Posterior cingulate gyrus (tissue), 11 donors: ENCODE measurements at regions not wholly inside any gene's neighbourhood (a gene's known extent, or its start where the extent isn't known, plus 50 kb on each side); places are given as distances from the start of the nearest gene placed in this dataset.

Source experiments
- DNase-seq, 10 donors: peaks; one replicate each; pipeline versions ENCODE4 v3.0.0 to v3.0.0-alpha.2; 2020 to 2021; ENCODE audit warnings: mixed read lengths in 3 of 10
- intact Hi-C: fragments of 100-400 bp; cut with DNase I; formaldehyde crosslinking; loops from one replicate; pipeline ENCODE4 v1.15.1; 2023

- DNase-seq: no peak
- intact Hi-C loops: no loop called here
These were observed 1125.3 kb downstream of the LRFN5 start for GRCh38 chr14:42732005-42732404.

GRCh38 chr14:42731480-42731879, 1124.8 kb downstream of the LRFN5 start:
- DNase-seq: no peak
- intact Hi-C loops: no loop called here

- DNase-seq: no peak
- intact Hi-C loops: no loop called here
These were observed 1123.0 kb downstream of the LRFN5 start for GRCh38 chr14:42729681-42730080.

- intact Hi-C loops: no loop called here
- DNase-seq: no peak
These were observed 1112.7 kb downstream of the LRFN5 start for GRCh38 chr14:42719391-42719790.

- intact Hi-C loops: no loop called here
- DNase-seq: no peak
These were observed 1108.6 kb downstream of the LRFN5 start for GRCh38 chr14:42715316-42715715.

GRCh38 chr14:42710071-42710470, 1103.4 kb downstream of the LRFN5 start:
- intact Hi-C loops: no loop called here
- no peak for DNase-seq

- DNase-seq: no peak
- intact Hi-C loops: no loop called here
These were observed 1096.8 kb downstream of the LRFN5 start for GRCh38 chr14:42703501-42703900.

- intact Hi-C loops: no loop called here
- no peak for DNase-seq
These were observed 1080.7 kb downstream of the LRFN5 start for GRCh38 chr14:42687421-42687820.

GRCh38 chr14:42683707-42684106, 1077.0 kb downstream of the LRFN5 start:
- no peak for DNase-seq
- intact Hi-C loops: no loop called here

- intact Hi-C loops: no loop called here
These were observed 1070.0 kb downstream of the LRFN5 start for GRCh38 chr14:42676636-42677035.

GRCh38 chr14:42673963-42674362, 1067.3 kb downstream of the LRFN5 start:
- DNase-seq: no peak
- intact Hi-C loops: no loop called here

More at GRCh38 chr14:42676636-42677035, 1070.0 kb downstream of the LRFN5 start:
- no peak for DNase-seq

GRCh38 chr14:42671636-42672035, 1065.0 kb downstream of the LRFN5 start:
- intact Hi-C loops: no loop called here
- DNase-seq: no peak

- no peak for DNase-seq
- intact Hi-C loops: no loop called here
These were observed 1058.4 kb downstream of the LRFN5 start for GRCh38 chr14:42665083-42665482.

- DNase-seq: no peak
- intact Hi-C loops: no loop called here
These were observed 1057.5 kb downstream of the LRFN5 start for GRCh38 chr14:42664190-42664589.

GRCh38 chr14:42654707-42655106, 1048.0 kb downstream of the LRFN5 start:
- no peak for DNase-seq
- intact Hi-C loops: no loop called here

- no peak for DNase-seq
- intact Hi-C loops: no loop called here
These were observed 1036.1 kb downstream of the LRFN5 start for GRCh38 chr14:42642787-42643186.

GRCh38 chr14:42633504-42634095, 1026.9 kb downstream of the LRFN5 start:
- intact Hi-C loops: no loop called here
- no peak for DNase-seq

GRCh38 chr14:42629553-42629952, 1022.9 kb downstream of the LRFN5 start:
- no peak for DNase-seq

GRCh38 chr14:42628602-42629001, 1021.9 kb downstream of the LRFN5 start:
- no peak for DNase-seq
- intact Hi-C loops: no loop called here

More at GRCh38 chr14:42629553-42629952, 1022.9 kb downstream of the LRFN5 start:
- intact Hi-C loops: no loop called here

GRCh38 chr14:42626986-42627385, 1020.3 kb downstream of the LRFN5 start:
- intact Hi-C loops: no loop called here
- no peak for DNase-seq

- intact Hi-C loops: no loop called here
- DNase-seq: no peak
These were observed 1018.5 kb downstream of the LRFN5 start for GRCh38 chr14:42624980-42625761.

GRCh38 chr14:42617005-42617404, 1010.3 kb downstream of the LRFN5 start:
- no peak for DNase-seq
- intact Hi-C loops: no loop called here
